Activated CD8-positive, alpha-beta memory T cell treated with anti-CD3 and anti-CD28 coated beads, Interleukin-2, amount 50 U/mL, for 1 hour (primary cell): ENCODE measurements at regions not wholly inside any gene's neighbourhood (a gene's known extent, or its start where the extent isn't known, plus 50 kb on each side); places are given as distances from the start of the nearest gene placed in this dataset.
"Not testable (repeated sequence)": the region's sequence is repeated elsewhere in the genome, so short reads cannot be mapped to it uniquely, and the experiment has no call there.

Source experiments
- DNase-seq: peaks from one replicate; pipeline ENCODE4 v3.0.0-alpha.2; 2020; ENCODE audit errors: extremely low read depth

DNA sequence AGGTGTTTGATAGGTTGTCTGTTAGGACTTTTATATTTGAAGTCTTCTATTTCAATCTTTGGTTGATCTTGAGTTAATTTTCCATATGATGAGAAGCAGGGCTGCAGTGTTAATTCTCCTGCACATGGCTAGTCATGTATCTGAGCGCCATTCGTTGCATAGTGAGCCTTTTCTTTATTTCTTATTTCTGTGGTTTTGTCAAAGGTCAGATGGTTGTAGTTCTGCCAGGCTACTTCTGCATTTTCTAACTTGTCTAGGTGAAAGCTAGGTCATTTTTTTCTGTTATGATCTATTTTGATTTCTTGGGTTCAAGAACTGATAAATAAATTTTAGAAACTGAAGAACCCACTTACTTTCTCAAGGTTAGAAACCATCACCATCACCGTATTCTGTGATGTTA is 56.7 kb downstream of the CCDC74A start:
- DNase-seq: no peak

DNA sequence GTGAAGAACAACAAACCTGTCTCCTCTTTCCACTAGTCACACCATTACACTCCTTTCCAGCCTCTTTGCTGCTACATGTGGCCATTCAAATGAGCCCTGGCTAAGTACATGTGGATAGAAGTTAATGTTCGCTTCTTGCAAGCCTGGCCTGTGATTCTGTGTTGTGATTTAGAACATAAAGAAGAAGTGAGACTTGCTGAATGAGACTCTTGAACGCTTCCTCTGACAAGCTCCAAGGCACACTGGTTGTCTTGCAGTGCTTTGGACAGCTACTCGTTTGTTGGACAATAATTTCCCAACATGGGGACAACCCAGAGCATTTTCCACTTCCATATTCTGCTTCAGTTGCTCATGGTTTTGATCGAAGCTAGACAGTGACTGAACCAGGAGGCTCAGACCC is 57.3 kb downstream of the CCDC74A start:
- DNase-seq: no peak

DNA sequence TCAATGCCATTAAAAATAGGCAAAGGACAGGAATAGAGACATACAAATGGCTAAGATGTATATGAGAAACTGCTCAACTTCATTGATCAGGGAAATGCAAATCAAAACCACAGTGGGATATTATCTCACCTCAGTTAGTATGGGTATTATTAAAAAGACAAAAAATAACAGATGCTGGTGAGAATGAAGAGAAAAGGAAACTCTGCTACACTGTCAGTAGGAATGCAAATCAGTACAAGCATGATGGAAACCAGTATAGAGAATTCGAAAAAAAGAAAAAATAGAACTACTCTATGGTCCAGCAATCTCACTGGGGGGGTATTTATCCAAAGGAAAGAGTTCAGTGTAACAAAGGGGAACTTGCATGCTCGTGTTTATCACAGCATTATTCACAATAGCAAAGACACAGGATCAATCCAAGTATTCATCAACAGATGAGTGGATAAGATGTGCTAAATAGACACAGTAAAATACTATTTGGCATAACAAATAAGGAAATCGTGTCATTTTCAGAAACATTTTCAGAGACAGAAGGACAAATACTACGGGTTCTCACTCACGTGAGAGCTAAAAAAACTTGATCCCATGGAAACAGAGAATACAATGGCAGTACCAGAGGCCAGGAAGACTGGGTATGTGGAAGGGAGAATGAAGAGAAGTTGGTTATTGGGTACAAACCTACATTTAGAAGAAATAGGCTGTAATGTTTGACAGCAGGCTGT is 60.6 kb downstream of the CCDC74A start:
- DNase-seq: no peak

DNA sequence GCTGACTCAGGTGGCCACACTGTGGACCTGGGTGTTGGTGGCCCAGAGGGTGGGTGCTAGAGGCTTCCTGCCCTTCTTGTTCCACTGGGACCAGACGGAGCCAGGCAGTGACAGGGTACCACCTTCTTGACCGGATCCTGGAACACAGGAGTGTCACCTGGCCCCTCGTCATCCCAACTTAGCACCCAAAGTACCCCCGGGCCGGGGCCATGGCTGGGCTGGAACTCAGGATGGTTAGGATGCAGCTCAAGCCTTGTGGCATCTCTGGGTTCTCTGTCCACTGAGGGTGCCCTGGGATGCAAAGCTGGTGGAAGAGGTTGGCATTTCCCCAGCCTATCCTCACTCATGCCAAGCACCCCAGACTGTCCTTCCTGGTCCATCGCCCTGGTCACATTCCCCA is 61.4 kb downstream of the CCDC74A start:
- not testable (repeated sequence) for DNase-seq

DNA sequence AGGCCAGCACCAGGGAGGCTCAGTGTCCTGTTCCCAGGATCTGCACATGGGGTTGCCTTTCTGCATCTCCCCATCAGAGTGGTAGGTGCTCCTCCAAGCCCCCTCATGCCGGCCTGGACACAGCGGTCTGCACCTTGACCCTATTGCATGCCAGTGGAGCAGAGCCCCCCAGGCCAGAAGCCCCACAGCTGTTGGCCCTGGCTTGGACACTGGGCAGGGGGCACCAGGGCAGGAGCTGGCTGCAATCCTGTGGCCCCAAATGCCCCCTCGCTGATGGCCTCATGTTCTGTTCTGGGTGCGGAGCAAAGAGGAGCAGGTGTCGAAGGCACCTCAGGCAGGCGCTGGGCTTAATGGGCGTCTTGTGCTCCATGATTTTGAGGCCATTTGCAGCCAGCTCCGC is 62.7 kb downstream of the CCDC74A start:
- DNase-seq: no peak

DNA sequence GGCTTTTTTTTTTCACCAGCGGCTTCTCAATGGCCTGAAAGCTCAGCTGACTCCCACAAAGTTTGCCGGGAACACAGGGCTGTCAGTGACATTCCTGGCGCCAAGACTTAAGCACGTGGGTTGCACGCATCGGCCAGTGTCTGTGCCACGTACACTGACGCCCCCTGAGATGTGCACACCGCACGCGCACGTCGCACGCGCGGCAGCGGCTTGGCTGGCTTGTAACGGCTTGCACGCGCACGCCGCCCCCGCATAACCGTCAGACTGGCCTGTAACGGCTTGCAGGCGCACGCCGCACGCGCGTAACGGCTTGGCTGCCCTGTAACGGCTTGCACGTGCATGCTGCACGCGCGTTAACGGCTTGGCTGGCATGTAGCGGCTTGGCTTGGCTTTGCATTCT is 63.2 kb downstream of the CCDC74A start:
- no peak for DNase-seq

DNA sequence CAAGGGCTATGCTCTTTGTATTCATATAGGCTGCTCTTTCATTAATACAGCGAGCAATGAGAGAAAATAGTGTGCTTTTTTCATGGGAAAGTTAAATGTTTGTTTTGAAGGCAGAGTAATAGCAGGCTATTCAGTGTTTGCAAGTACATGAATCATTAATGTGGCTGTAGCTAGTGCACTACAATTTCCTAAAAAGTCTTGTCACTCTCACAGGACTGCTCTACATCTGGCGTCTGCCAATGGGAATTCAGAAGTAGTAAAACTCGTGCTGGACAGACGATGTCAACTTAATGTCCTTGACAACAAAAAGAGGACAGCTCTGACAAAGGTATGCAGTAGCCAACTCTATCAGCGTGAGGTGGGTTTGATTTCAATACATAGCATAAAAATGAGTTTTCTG is 68.9 kb downstream of the CCDC74A start:
- DNase-seq: not testable (repeated sequence)

DNA sequence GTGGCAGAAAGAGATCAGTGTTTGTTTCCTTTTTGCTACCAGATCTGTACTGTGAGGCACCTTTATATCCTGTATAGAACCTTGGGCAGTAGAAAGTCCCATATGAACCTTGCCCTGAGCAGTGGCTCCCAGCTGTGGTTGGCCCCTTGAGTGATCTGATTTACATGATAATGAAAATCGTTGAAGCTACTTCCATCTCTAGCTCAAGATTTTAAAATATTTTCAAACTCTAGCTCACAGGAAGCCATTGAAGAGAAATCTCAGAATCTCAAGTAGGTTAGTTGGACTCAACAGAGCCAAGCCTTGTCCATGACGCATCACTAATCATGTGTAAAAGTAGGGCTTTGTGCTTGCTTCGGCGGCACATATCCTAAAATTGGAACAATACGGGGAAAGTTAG is 74.8 kb downstream of the CCDC74A start:
- not testable (repeated sequence) for DNase-seq

DNA sequence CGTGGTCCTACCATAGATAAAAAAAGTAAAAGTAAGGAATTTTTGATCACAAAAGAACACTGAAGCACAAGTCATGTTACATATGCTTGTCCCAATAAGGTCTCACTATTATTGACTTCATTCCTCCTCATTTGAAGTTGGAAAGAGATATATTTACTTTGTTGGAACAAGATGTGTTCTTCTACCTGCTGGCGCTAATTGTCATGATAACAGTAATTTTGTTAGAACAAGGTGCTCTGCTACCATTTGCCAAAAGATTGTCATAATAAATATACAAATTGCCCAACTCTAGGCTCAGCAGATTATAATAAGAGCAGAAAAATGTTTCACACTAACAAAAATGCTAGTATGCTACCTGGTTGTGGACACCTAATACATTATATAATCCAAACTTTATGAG is 77.0 kb downstream of the CCDC74A start:
- not testable (repeated sequence) for DNase-seq

DNA sequence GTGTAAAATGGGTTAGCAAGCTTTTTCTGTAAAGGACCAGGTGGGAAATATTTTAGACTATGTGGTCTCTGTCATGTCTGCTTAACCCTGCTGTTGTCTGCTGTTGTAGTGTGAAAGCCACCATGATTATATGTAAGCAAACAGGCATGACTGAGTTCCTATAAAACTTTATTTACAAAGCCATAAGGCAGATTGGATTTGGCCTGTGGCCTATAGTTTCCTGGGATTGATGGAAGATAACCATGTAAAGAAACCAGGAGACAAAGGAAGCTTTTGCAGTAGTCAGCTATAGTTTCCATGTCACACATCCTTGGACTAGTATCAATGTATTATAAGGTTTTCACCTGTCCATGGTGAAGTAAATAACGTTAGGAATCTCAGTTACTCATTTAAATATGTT is 78.7 kb downstream of the CCDC74A start:
- not testable (repeated sequence) for DNase-seq

DNA sequence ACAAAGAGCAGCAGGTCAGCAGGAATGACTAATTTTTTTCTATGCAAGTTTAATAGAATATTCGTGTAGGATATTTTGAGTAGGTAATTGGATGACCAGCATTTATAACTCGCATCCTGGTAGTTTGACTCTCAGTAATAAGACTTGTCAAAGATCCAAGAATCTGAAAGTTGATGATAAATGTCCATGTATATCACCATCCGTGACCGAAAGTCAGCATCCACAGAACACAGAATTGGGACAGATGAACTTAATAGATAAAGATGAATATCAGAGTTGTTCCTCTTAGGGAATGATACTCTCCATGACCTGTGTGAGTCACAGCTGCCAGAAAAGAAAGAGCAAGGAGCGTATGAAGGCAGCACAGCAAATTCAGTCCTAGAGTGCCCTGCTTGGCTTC is 79.4 kb downstream of the CCDC74A start:
- not testable (repeated sequence) for DNase-seq

DNA sequence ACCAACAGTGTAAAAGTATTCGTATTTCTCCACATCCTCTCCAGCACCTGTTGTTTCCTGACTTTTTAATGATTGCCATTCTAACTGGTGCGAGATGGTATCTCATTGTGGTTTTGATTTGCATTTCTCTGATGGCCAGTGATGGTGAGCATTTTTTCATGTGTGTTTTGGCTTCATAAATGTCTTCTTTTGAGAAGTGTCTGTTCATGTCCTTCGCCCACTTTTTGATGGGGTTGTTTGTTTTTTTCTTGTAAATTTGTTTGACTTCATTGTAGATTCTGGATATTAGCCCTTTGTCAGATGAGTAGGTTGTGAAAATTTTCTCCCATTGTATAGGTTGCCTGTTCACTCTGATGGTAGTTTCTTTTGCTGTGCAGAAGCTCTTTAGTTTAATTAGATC is 86.9 kb downstream of the CCDC74A start:
- not testable (repeated sequence) for DNase-seq

DNA sequence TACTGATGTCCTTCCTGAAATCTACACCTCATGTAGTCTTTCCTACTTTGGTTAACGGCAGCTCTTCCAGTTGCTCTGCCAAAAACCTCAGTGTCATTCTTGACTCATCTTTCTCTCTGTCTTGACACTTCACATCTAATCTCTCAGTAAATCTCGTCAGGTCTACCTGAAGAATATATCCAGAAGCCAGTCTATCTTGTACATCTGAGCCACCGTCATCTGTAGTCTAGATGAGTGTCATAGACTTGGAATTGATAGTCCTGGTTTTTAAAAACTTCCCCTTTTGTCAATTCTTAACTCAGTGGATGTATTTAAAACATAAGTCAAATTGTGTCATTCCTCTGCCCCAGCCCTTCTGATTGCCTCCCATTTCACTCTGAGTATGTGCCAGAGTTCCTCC is 90.6 kb downstream of the CCDC74A start:
- not testable (repeated sequence) for DNase-seq

DNA sequence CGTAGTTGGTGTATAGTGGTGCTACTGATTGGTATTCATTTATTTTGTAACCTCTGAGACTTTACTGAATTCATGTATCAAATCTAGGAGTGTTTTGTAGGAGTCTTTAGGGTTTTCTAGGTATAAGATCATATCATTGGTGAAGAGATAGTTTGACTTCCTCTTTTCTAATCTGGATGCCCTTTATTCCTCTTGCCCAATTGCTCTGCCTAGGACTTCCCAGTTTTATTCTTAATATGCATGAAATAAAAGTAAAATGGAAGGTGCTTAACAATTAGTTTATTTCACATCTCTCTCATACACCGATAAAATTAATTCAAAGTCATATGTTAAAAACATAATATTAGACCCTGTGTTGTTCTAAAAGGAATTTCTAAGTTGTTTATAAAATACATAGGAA is 95.2 kb downstream of the CCDC74A start:
- DNase-seq: not testable (repeated sequence)

DNA sequence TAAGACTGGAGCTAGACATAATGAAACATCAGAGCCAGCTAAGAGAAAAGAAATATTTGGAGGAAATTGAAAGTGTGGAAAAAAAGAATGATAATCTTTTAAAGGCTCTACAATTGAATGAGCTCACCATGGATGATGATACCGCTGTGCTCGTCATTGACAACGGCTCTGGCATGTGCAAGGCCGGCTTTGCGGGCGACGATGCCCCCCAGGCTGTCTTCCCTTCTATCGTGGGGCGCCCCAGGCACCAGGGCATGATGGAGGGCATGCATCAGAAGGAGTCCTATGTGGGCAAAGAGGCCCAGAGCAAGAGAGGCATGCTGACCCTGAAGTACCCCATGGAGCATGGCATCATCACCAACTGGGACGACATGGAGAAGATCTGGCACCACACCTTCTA is 98.3 kb downstream of the CCDC74A start:
- DNase-seq: not testable (repeated sequence)

DNA sequence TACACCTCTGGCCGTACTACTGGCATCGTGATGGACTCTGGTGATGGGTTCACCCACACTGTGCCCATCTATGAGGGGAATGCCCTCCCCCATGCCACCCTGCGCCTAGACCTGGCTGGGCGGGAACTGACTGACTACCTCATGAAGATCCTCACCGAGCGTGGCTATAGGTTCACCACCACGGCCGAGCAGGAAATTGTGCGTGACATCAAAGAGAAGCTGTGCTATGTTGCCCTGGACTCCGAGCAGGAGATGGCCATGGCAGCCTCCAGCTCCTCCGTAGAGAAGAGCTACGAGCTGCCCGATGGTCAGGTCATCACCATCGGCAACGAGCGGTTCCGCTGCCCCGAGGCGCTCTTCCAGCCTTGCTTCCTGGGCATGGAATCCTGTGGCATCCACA is 98.9 kb downstream of the CCDC74A start:
- DNase-seq: not testable (repeated sequence)

DNA sequence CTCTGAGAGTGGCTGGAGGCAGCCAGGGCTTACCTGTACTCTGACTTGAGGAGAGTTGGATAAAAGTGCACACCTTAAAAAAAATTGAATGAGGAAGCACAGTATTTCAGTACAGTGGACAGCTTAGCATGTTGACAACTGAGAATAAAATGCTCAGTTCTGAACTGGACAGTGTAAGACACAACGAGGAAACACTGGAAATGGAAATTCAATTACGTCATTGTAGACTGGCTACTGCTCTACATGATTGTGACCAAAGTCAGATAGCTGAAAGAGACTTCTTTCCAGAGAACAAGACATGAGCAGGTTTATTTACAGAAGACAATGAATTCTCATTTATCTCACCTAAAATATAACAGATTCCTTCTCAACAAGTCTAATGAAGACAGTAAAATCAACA is 100.1 kb downstream of the CCDC74A start:
- DNase-seq: not testable (repeated sequence)

DNA sequence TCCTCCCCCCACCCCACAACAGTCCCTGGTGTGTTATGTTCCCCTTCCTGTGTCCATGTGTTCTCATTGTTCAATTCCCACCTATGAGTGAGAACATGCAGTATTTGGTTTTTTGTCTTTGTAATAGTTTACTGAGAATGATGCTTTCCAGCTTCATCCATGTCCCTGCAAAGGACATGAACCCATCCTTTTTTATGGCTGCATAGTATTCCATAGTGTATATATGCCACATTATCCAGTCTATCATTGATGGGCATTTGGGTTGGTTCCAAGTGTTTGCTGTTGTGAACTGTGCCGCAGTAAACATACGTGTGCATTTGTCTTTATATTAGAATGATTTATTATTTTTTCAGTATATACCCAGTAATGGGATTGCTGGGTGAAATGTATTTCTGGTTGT is 104.0 kb downstream of the CCDC74A start:
- not testable (repeated sequence) for DNase-seq

DNA sequence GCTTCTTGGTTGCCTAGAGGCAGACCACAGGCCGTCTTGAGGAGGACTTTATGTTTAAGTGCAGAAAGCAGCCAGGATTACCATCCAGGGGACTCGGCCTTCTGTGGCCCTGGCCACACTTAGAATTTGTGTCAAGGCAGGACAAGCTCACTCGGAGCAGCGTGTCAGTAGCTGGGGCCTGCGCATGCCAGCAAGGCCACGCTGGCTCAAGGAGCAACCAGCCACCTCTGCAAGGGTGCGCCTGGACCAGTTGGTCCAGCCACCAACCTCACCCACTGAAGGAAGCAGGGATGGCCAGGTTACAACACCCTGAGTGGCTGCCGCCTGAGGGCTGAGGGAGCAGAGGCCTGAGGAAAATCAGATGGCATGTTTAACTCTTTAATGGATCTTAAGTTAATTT is 105.7 kb downstream of the CCDC74A start:
- not testable (repeated sequence) for DNase-seq

DNA sequence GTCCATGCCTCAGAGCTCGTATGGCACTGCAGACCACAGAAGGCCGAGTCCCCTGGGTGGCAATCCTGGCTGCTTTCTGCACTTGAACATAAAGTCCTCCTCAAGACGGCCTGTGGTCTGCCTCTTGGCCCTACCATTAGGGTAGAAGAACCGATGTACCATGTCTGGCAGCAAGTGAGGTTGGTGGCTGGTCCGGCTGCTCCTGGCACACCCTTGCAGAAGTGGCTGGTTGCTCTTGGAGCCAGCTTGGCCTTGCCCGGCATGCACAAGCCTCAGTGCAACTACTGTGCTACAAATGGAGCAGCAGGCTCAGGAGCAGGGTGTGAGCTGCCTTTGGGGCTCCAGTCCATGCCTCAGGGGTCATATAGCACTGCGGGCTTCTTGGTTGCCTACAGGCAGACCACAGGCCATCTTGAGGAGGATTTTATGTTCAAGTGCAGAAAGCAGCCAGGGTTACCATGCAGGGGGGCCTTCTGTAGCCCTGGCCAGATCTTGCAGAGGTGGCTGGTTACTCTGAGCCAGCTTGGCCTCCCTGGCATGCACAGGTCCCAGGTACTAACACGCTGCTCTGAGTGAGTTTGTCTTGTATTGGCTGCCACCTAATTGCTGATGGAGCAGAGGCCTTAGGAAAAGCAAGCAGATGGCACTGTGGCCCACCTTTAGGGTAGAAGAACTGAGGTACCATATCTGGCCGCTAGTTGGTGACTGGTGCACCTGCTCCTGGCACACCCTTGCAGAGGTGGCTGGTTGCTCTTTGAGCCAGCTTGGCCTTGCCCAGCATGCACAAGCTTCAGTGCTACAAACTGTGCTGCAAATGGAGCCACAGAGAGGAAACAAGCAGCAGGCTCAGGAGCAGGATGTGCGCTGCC is 106.4 kb downstream of the CCDC74A start:
- not testable (repeated sequence) for DNase-seq

DNA sequence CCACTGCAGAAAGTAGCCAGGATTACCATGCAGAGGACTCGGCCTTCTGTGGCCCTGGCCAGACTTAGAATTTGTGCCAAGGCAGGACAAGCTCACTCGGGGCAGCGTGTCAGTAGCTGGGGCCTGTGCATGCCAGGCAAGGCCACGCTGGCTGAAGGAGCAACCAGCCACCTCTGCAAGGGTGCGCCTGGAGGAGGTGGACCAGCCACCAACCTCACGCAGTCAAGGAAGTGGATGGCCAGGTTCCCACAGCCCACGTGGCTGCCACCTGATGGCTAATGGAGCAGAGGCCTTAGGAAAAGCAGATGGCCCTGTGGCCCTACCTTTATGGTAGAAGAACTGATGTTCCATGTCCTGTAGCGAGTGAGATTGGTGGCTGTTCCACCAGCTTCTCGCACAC is 107.9 kb downstream of the CCDC74A start:
- no peak for DNase-seq

DNA sequence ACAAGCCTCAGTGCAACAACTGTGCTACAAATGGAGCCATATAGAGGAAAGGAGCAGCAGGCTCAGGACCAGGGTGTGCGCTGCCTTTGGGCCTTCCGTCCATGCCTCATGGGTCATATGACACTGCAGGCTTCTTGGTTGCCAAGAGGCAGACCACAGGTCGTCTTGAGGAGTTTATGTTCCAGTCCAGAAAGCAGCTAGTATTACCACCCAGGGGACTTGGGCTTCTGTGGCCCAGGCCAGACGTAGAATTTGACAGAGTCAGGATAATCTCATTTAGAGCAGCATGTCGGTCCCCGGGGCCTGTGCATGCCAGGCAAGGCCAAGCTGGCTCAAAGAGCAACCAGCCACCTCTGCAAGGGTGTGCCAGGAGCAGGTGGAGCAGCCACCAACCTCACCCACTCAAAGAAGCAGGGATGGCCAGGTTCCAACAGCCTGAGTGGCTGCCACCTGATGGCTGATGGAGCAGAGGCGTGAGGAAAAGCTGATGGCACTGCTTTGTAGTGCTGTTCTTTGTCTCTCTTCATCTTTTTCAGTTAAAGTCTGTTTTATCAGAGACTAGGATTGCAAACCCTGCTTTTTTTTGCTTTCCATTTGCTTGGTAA is 109.1 kb downstream of the CCDC74A start:
- not testable (repeated sequence) for DNase-seq
